Tibial nerve (tissue), 4 donors: ENCODE measurements at regions not wholly inside any gene's neighbourhood (a gene's known extent, or its start where the extent isn't known, plus 50 kb on each side); places are given as distances from the start of the nearest gene placed in this dataset.

Experiments used
- EP300 ChIP-seq, 2 donors: sonication (generic); formaldehyde crosslinking; IDR thresholded peaks; one replicate each; pipeline ENCODE4 v1.6.1; 2017; ENCODE audit warnings: antibody characterized with exemption in 2 of 2, mild to moderate bottlenecking in 1 of 2
- POLR2A ChIP-seq, 2 donors: fragments of 450-650 bp; IDR thresholded peaks; one replicate each; pipeline ENCODE4 v1.6.1; 2017; ENCODE audit warnings: antibody characterized with exemption in 2 of 2, mild to moderate bottlenecking in 2 of 2, moderate library complexity in 2 of 2
- TF ChIP-seq, protein P1 (sequence below), 5 experiments: fragments of 200-600 bp in 3 of 5; fragments of 450-650 bp in 2 of 5; sonication (generic) in 3 of 5; IDR thresholded peaks; one replicate each; pipeline ENCODE4 v1.5.1; 2016 to 2019; ENCODE audit warnings: antibody characterized with exemption in 5 of 5, mild to moderate bottlenecking in 3 of 5, moderate library complexity in 2 of 5

DNA sequence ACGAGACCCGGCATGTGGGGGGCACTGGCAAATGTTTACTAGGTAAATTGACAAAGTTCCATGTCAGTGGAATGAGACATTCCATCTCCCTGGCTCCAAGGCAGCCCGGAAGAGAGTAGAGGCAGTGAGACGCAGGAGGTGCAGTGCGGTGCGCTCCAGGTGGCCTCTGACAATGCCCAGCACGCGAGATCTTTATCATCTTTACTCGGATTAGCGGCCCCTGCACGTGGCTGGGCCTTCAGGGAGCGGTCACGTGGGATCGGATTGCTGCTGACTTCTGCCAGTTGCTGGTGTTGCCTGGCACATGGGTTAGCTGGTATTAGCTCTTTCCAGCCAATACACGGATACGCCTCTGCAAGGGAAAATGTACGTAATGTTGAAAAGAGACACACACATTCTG lies 151.2 kb upstream of the ALKAL2 start:
- TF ChIP-seq, protein P1, sequence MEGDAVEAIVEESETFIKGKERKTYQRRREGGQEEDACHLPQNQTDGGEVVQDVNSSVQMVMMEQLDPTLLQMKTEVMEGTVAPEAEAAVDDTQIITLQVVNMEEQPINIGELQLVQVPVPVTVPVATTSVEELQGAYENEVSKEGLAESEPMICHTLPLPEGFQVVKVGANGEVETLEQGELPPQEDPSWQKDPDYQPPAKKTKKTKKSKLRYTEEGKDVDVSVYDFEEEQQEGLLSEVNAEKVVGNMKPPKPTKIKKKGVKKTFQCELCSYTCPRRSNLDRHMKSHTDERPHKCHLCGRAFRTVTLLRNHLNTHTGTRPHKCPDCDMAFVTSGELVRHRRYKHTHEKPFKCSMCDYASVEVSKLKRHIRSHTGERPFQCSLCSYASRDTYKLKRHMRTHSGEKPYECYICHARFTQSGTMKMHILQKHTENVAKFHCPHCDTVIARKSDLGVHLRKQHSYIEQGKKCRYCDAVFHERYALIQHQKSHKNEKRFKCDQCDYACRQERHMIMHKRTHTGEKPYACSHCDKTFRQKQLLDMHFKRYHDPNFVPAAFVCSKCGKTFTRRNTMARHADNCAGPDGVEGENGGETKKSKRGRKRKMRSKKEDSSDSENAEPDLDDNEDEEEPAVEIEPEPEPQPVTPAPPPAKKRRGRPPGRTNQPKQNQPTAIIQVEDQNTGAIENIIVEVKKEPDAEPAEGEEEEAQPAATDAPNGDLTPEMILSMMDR (IDR thresholded peaks at IDR 0.05) = no peak
- no peak for TF ChIP-seq POLR2A (IDR thresholded peaks at IDR 0.05)
- TF ChIP-seq EP300 (IDR thresholded peaks at IDR 0.05) = no peak
